ENCODE measurements at regions not wholly inside any gene's neighbourhood (a gene's known extent, or its start where the extent isn't known, plus 50 kb on each side); places are given as distances from the start of the nearest gene placed in this dataset.
A peak's percentile ranks its signal among the peaks of the same experiment; 100 is the strongest.

GRCh38 chr11:111069066-111069465 is 176.5 kb upstream of the POU2AF2 start:
- TF ChIP-seq, protein P1, sequence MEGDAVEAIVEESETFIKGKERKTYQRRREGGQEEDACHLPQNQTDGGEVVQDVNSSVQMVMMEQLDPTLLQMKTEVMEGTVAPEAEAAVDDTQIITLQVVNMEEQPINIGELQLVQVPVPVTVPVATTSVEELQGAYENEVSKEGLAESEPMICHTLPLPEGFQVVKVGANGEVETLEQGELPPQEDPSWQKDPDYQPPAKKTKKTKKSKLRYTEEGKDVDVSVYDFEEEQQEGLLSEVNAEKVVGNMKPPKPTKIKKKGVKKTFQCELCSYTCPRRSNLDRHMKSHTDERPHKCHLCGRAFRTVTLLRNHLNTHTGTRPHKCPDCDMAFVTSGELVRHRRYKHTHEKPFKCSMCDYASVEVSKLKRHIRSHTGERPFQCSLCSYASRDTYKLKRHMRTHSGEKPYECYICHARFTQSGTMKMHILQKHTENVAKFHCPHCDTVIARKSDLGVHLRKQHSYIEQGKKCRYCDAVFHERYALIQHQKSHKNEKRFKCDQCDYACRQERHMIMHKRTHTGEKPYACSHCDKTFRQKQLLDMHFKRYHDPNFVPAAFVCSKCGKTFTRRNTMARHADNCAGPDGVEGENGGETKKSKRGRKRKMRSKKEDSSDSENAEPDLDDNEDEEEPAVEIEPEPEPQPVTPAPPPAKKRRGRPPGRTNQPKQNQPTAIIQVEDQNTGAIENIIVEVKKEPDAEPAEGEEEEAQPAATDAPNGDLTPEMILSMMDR (IDR thresholded peaks at IDR 0.05 in 2 of 3, conservative IDR thresholded peaks at IDR 0.05 in 1 of 3; ENCODE audit: borderline replicate concordance in 1 of 3, insufficient read depth in 1 of 3, low read depth in 2 of 3, low read length in 2 of 3): peak in 2 of 3 experiments; percentile 33 to 42; a peak in 3 of 6 replicates
- TF ChIP-seq, protein P2, sequence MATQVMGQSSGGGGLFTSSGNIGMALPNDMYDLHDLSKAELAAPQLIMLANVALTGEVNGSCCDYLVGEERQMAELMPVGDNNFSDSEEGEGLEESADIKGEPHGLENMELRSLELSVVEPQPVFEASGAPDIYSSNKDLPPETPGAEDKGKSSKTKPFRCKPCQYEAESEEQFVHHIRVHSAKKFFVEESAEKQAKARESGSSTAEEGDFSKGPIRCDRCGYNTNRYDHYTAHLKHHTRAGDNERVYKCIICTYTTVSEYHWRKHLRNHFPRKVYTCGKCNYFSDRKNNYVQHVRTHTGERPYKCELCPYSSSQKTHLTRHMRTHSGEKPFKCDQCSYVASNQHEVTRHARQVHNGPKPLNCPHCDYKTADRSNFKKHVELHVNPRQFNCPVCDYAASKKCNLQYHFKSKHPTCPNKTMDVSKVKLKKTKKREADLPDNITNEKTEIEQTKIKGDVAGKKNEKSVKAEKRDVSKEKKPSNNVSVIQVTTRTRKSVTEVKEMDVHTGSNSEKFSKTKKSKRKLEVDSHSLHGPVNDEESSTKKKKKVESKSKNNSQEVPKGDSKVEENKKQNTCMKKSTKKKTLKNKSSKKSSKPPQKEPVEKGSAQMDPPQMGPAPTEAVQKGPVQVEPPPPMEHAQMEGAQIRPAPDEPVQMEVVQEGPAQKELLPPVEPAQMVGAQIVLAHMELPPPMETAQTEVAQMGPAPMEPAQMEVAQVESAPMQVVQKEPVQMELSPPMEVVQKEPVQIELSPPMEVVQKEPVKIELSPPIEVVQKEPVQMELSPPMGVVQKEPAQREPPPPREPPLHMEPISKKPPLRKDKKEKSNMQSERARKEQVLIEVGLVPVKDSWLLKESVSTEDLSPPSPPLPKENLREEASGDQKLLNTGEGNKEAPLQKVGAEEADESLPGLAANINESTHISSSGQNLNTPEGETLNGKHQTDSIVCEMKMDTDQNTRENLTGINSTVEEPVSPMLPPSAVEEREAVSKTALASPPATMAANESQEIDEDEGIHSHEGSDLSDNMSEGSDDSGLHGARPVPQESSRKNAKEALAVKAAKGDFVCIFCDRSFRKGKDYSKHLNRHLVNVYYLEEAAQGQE (IDR thresholded peaks at IDR 0.05; ENCODE audit: low read depth): no peak
- TF ChIP-seq ZFX (IDR thresholded peaks at IDR 0.05): no peak
- no peak for TF ChIP-seq TCF7L2 (IDR thresholded peaks at IDR 0.05; ENCODE audit: borderline replicate concordance, extremely low read depth, insufficient read depth, insufficient read length)
- no peak for TF ChIP-seq POLR2AphosphoS5 (IDR thresholded peaks at IDR 0.05; ENCODE audit: low read depth, low read length)
- no peak for TF ChIP-seq EZH2phosphoT487 (IDR thresholded peaks at IDR 0.05; ENCODE audit: borderline replicate concordance)
- no peak for TF ChIP-seq SRF (IDR thresholded peaks at IDR 0.05; ENCODE audit: low read depth)
- no peak for TF ChIP-seq POLR2A (IDR thresholded peaks at IDR 0.05; ENCODE audit: borderline replicate concordance, extremely low read depth, insufficient read depth, insufficient read length)
- no peak for TF ChIP-seq FOSL1 (IDR thresholded peaks at IDR 0.05; ENCODE audit: low read depth)
- no peak for TF ChIP-seq SP1 (IDR thresholded peaks at IDR 0.05; ENCODE audit: low read depth)
- TF ChIP-seq EZH2 (IDR thresholded peaks at IDR 0.05): no peak
- no peak for TF ChIP-seq RAD21 (IDR thresholded peaks at IDR 0.05; ENCODE audit: low read depth)
